ENCODE measurements at regions not wholly inside any gene's neighbourhood (a gene's known extent, or its start where the extent isn't known, plus 50 kb on each side); places are given as distances from the start of the nearest gene placed in this dataset.

- TF ChIP-seq POLR2A (IDR thresholded peaks at IDR 0.05) (no peak), CTCF (IDR thresholded peaks at IDR 0.05) (no peak)
Observed at GRCh38 chr2:59570818-59571217, 982.6 kb downstream of the BCL11A start.
